PFSK-1 (cell line): ENCODE measurements at regions not wholly inside any gene's neighbourhood (a gene's known extent, or its start where the extent isn't known, plus 50 kb on each side); places are given as distances from the start of the nearest gene placed in this dataset.

Experiments used
- FOXP2 ChIP-seq: optimal IDR thresholded peaks from 2 replicates; pipeline ENCODE3; 2011; ENCODE audit warnings: borderline replicate concordance, control low read depth, inconsistent platforms; ENCODE audit not compliant: insufficient read depth; ENCODE audit errors: extremely low read length, extremely low read depth
- POLR2AphosphoS5 ChIP-seq: IDR thresholded peaks from 2 replicates; pipeline ENCODE4 v1.6.1; 2012; ENCODE audit warnings: low read depth, mild to moderate bottlenecking, control low read depth, low read length, moderate library complexity
- SIN3A ChIP-seq: IDR thresholded peaks from 2 replicates; pipeline ENCODE4 v1.6.1; 2012; ENCODE audit warnings: mild to moderate bottlenecking, low read length, moderate library complexity, borderline replicate concordance; ENCODE audit not compliant: insufficient read depth
- TAF1 ChIP-seq: IDR thresholded peaks from 2 replicates; pipeline ENCODE4 v1.6.1; 2012; ENCODE audit warnings: low read length, control low read depth, borderline replicate concordance; ENCODE audit not compliant: insufficient read depth
- TF ChIP-seq, protein P1 (sequence below), 2 experiments: IDR thresholded peaks; 2 replicates each; pipeline versions ENCODE4 v1.6.1 to v1.8.0; 2011 to 2012; ENCODE audit warnings: low read depth in 2 of 2, low read length in 2 of 2, control low read depth in 1 of 2, inconsistent platforms in 1 of 2, mild to moderate bottlenecking in 1 of 2, moderate library complexity in 1 of 2; ENCODE audit not compliant: insufficient read depth in 1 of 2

GRCh38 chr5:63043792-63044191 is 465.2 kb downstream of the LRRC70 start:
- TF ChIP-seq TAF1 (no peak), SIN3A (no peak), POLR2AphosphoS5 (no peak), FOXP2 (no peak)
- TF ChIP-seq, protein P1, sequence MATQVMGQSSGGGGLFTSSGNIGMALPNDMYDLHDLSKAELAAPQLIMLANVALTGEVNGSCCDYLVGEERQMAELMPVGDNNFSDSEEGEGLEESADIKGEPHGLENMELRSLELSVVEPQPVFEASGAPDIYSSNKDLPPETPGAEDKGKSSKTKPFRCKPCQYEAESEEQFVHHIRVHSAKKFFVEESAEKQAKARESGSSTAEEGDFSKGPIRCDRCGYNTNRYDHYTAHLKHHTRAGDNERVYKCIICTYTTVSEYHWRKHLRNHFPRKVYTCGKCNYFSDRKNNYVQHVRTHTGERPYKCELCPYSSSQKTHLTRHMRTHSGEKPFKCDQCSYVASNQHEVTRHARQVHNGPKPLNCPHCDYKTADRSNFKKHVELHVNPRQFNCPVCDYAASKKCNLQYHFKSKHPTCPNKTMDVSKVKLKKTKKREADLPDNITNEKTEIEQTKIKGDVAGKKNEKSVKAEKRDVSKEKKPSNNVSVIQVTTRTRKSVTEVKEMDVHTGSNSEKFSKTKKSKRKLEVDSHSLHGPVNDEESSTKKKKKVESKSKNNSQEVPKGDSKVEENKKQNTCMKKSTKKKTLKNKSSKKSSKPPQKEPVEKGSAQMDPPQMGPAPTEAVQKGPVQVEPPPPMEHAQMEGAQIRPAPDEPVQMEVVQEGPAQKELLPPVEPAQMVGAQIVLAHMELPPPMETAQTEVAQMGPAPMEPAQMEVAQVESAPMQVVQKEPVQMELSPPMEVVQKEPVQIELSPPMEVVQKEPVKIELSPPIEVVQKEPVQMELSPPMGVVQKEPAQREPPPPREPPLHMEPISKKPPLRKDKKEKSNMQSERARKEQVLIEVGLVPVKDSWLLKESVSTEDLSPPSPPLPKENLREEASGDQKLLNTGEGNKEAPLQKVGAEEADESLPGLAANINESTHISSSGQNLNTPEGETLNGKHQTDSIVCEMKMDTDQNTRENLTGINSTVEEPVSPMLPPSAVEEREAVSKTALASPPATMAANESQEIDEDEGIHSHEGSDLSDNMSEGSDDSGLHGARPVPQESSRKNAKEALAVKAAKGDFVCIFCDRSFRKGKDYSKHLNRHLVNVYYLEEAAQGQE (IDR thresholded peaks at IDR 0.05; ENCODE audit: insufficient read depth in 1 of 2, low read depth in 2 of 2, low read length in 2 of 2), result no peak

DNA sequence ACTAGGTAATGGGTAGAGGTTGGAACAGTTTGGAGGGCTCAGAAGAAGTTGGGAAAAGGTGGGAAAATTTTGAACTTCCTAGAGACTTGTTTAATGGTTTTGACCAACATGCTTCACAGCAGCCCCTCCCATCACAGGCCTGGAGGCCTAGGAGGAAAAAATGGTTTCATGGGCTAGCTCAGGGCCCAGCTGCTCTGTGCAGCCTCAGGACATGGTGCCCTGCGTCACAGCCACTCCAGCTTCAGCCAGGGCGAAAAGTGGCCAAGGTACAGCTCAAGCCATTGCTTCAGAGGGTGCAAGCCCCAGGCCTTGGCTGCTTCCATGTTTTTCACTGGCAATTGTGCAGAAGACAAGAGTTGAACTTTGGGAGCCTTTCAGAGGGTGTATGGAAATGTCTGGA is 453.7 kb downstream of the LRRC70 start:
- TF ChIP-seq FOXP2 (no peak), POLR2AphosphoS5 (no peak), SIN3A (no peak), TAF1 (no peak)
- TF ChIP-seq, protein P1 (IDR thresholded peaks at IDR 0.05; ENCODE audit: insufficient read depth in 1 of 2, low read depth in 2 of 2, low read length in 2 of 2), result no peak

DNA sequence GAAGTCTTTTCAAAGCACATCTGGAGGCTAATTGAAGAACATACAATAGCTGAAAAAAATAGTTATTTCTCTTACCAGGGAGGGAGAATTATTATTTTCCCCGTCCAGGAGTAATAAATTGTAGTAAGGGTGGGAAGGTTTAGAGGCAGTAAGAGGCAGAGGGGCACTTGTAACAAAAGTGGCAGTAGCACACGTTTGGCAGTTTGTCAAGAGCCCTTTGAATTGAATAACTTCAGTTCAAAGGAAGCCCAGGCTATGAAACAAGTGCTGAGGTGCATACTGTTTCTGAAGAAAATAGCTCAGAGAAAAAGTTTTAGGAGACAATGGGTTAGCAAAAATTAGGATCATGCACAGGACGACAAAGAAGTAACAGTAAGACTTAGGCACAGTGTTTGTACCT is 451.3 kb downstream of the LRRC70 start:
- TF ChIP-seq FOXP2 (no peak), POLR2AphosphoS5 (no peak), TAF1 (no peak), SIN3A (no peak)
- TF ChIP-seq, protein P1 (IDR thresholded peaks at IDR 0.05; ENCODE audit: insufficient read depth in 1 of 2, low read depth in 2 of 2, low read length in 2 of 2), result no peak

DNA sequence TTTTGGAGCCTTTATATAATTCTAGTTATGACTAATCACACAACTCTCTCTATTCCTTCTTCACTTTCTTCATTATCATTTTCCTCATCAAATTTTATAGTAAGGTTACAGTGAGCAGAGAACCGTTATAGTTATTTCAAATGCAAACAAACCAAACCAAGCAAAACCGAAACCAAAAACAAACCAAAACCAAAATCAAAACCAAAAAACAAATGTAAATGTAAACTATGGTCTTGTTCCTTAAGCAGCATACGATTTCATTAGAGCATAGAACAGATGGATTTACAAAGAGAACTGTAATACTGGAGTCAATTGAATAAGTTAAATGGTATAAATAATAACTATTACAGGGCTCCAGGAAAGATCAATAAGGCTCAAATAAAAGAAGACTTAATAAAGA is 447.1 kb downstream of the LRRC70 start:
- TF ChIP-seq SIN3A (no peak), FOXP2 (no peak), POLR2AphosphoS5 (no peak), TAF1 (no peak)
- TF ChIP-seq, protein P1 (IDR thresholded peaks at IDR 0.05; ENCODE audit: insufficient read depth in 1 of 2, low read depth in 2 of 2, low read length in 2 of 2), result no peak

DNA sequence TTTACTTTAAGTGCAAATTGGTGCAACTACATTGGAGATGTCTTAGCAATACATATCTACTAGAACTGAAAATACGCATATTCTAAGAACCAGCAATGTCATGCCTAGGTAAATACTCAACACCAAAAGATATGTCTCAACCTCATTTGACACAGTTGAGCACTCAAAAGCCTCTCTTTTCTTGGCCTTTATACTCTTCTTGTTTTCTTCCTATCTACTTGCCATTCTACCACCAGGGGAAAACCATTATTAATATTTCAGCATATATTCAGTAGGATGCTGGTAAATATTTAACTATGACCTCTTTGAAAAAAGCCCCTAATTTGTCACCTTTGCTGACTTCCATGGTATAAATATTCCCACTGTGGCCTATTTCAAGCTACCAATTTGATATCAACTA is 443.8 kb downstream of the LRRC70 start:
- TF ChIP-seq, protein P1 (IDR thresholded peaks at IDR 0.05; ENCODE audit: insufficient read depth in 1 of 2, low read depth in 2 of 2, low read length in 2 of 2), result no peak
- no peak for TF ChIP-seq SIN3A
- TF ChIP-seq FOXP2, result no peak
